Testis (tissue), 2 donors: ENCODE measurements at regions not wholly inside any gene's neighbourhood (a gene's known extent, or its start where the extent isn't known, plus 50 kb on each side); places are given as distances from the start of the nearest gene placed in this dataset.

Experiments
- POLR2A ChIP-seq: fragments of 450-650 bp; IDR thresholded peaks from one replicate; pipeline ENCODE4 v1.6.1; 2017; ENCODE audit warnings: antibody characterized with exemption, mild to moderate bottlenecking, moderate library complexity
- TF ChIP-seq, protein P1 (sequence below), 3 experiments: fragments of 450-650 bp in 2 of 3; fragments of 200-600 bp in 1 of 3; sonication (generic) in 1 of 3; IDR thresholded peaks; one replicate each; pipeline ENCODE4 v1.5.1; 2016 to 2019; ENCODE audit warnings: antibody characterized with exemption in 3 of 3, mild to moderate bottlenecking in 2 of 3, moderate library complexity in 1 of 3

DNA sequence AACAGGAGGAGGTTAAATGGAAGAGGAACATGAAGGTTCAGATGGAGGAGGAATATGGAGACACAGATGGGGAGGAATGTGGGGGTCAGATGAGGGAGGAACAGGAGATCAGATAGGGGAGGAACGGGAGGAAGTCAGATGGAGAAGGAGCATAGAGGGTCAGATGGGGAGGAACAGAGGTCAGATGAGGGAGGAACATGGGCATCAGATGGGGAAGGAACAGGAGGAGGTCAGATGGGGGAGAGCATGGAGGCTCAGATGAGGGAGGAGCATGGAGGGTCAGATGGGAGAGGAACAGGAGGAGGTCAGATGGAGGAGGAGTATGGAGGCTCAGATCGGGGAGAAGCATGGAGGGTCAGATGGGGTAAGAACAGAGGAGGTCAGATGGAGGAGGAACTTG is 290.6 kb downstream of the BMP7 start:
- TF ChIP-seq, protein P1, sequence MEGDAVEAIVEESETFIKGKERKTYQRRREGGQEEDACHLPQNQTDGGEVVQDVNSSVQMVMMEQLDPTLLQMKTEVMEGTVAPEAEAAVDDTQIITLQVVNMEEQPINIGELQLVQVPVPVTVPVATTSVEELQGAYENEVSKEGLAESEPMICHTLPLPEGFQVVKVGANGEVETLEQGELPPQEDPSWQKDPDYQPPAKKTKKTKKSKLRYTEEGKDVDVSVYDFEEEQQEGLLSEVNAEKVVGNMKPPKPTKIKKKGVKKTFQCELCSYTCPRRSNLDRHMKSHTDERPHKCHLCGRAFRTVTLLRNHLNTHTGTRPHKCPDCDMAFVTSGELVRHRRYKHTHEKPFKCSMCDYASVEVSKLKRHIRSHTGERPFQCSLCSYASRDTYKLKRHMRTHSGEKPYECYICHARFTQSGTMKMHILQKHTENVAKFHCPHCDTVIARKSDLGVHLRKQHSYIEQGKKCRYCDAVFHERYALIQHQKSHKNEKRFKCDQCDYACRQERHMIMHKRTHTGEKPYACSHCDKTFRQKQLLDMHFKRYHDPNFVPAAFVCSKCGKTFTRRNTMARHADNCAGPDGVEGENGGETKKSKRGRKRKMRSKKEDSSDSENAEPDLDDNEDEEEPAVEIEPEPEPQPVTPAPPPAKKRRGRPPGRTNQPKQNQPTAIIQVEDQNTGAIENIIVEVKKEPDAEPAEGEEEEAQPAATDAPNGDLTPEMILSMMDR (IDR thresholded peaks at IDR 0.05): no peak
- no peak for TF ChIP-seq POLR2A
